ENCODE measurements at regions not wholly inside any gene's neighbourhood (a gene's known extent, or its start where the extent isn't known, plus 50 kb on each side); places are given as distances from the start of the nearest gene placed in this dataset.

DNA sequence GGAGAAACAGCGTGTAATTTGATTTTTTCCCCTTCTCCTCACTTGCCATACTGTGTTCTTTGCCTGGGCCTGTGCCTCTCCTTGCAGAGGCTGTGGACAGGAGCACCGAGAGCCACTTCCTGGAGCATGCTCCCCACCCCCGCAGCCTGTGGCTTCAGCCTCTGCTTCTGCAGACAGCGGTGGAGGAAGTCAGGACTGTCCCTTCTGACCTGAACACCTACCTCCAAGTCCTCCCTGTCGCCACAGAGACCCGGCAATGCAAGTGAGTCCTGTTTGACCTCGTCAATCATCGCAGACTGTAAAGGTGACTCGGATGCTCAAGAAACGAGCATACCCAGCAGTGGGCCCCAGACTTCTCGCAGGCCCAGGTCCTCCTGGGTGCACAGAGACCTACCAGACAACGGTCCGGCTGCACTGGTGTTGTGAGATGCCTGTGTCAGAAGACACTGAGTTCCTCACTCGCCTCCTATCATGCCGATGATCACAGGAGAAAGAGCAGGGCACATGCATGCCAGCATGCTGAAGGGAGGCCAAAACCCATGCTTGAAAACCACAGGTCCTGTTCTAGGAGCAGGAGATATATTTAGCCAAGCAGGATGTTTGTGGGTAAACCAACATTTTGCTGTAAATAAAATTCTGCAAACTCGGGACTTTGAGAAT, 198.8 kb downstream of the AUH start:
- TF ChIP-seq, protein P1, sequence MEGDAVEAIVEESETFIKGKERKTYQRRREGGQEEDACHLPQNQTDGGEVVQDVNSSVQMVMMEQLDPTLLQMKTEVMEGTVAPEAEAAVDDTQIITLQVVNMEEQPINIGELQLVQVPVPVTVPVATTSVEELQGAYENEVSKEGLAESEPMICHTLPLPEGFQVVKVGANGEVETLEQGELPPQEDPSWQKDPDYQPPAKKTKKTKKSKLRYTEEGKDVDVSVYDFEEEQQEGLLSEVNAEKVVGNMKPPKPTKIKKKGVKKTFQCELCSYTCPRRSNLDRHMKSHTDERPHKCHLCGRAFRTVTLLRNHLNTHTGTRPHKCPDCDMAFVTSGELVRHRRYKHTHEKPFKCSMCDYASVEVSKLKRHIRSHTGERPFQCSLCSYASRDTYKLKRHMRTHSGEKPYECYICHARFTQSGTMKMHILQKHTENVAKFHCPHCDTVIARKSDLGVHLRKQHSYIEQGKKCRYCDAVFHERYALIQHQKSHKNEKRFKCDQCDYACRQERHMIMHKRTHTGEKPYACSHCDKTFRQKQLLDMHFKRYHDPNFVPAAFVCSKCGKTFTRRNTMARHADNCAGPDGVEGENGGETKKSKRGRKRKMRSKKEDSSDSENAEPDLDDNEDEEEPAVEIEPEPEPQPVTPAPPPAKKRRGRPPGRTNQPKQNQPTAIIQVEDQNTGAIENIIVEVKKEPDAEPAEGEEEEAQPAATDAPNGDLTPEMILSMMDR (IDR thresholded peaks at IDR 0.05; ENCODE audit: control insufficient read depth, insufficient read depth, low read depth, low read length, missing control alignments) = no peak
- DNase-seq (ENCODE audit: low read depth) = no peak
- H3K4me3 ChIP-seq (ENCODE audit: control insufficient read depth, low read depth, low read length) = no peak overlapping the region

DNA sequence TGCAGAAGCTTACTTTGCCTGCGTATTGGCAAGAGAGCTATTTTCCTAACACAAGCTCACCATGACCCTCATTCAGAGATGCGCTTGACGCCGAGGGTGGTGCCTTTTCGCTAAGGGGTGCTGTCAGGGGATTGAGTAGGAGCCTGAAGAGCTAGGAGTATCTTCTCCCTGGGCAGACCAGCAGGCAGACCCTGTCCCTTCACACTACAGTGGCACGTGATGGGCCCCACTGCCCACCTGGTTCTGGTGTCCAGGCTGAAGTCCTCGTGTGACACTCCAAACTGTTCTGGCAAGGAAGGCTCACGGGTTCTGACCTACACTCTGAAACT, 198.3 kb downstream of the AUH start:
- TF ChIP-seq, protein P1 (IDR thresholded peaks at IDR 0.05; ENCODE audit: control insufficient read depth, insufficient read depth, low read depth, low read length, missing control alignments) = no peak
- no peak overlapping the region for H3K4me3 ChIP-seq (ENCODE audit: control insufficient read depth, low read depth, low read length)
- no peak for DNase-seq (ENCODE audit: low read depth)

DNA sequence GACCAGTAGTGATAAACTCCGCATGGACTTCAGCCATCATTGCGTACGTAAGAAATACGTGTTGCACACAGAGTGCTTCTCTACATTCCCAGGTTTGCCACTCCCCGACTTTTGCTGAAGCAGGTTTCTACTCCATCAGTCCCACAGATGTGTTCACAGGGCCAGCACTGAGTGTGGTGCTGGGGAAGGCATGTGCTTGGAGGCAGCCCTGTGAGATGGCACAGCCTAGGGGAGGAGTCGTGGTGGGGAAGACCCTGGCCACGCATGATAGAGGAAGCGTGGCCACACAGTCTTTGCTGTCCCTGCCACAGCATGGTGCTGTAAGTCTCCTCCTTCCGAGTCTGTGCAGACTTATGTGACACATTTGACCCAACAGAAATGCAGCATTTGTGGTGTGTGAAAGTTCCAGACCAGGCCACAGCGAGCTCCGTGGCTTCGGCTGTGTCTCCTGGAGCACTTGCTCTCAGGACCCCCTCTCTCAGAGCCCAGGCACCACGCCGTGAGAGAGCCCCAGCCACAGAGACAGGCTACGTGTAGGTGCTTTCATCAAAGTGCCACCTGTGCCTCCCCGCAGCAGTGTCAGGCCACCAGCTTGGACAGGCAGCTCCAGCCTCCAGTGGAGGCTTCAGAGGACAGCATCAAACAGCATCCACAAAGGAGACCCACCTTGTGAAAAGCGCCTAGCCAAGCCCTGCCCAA, 197.8 kb downstream of the AUH start:
- H3K4me3 ChIP-seq (ENCODE audit: control insufficient read depth, low read depth, low read length) = no peak overlapping the region
- no peak for DNase-seq (ENCODE audit: low read depth)
- TF ChIP-seq, protein P1 (IDR thresholded peaks at IDR 0.05; ENCODE audit: control insufficient read depth, insufficient read depth, low read depth, low read length, missing control alignments) = no peak
